ENCODE measurements at regions not wholly inside any gene's neighbourhood (a gene's known extent, or its start where the extent isn't known, plus 50 kb on each side); places are given as distances from the start of the nearest gene placed in this dataset.

- intact Hi-C loops (cut with DNase I, micrococcal nuclease): no loop called here
- Histone ChIP-seq H3K36me3 (ENCODE audit: low read depth) (no peaks in the 10 kb centered on the region), H3K4me1 (ENCODE audit: low read depth) (no peaks in the 10 kb centered on the region), H3K9me3 (no peaks in the 10 kb centered on the region), H3K4me3 (no peak overlapping the region)
- peak; percentile 5 for ATAC-seq
- no peak for TF ChIP-seq CTCF (IDR thresholded peaks at IDR 0.05)
- DNase-seq: no peak
Measured at GRCh38 chr4:187171706-187172339, 448.2 kb upstream of the FAT1 start.

GRCh38 chr4:187172340-187172761 lies 448.7 kb upstream of the FAT1 start:
- DNase-seq (peak in 1 of 3 donors; percentile 49), ATAC-seq (peak; percentile 85)
- Histone ChIP-seq H3K9me3 (no peaks in the 10 kb centered on the region), H3K4me3 (no peak overlapping the region), H3K4me1 (ENCODE audit: low read depth) (no peaks in the 10 kb centered on the region), H3K36me3 (ENCODE audit: low read depth) (no peaks in the 10 kb centered on the region)
- TF ChIP-seq CTCF (IDR thresholded peaks at IDR 0.05): no peak
- intact Hi-C loops (cut with DNase I, micrococcal nuclease): no loop called here

DNA sequence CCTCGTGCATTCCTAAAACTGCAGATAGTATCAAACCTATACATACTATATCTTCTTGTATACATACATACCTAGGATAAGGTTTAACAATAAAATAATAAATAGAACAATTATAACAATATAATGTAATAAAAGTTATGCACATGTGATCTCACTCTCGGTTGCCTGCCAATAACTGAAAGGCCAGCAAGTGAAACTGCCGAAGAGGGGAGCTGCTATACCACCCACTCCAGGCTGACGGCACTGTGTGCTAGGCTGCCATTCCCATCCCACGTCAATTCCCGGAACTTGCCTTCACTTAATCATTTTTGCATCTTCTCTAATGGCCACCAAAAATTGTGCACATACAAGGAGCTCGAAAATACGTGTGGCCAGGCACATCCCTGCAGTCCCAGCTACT lies 451.1 kb upstream of the FAT1 start:
- intact Hi-C loops (cut with DNase I, micrococcal nuclease): no loop called here
- ATAC-seq (peak; percentile 41), DNase-seq (peak in 1 of 3 donors; percentile 34)
- TF ChIP-seq CTCF (IDR thresholded peaks at IDR 0.05): no peak
- Histone ChIP-seq H3K4me3 (no peak overlapping the region), H3K36me3 (ENCODE audit: low read depth) (no peaks in the 10 kb centered on the region), H3K9me3 (no peaks in the 10 kb centered on the region), H3K4me1 (ENCODE audit: low read depth) (no peaks in the 10 kb centered on the region)

DNA sequence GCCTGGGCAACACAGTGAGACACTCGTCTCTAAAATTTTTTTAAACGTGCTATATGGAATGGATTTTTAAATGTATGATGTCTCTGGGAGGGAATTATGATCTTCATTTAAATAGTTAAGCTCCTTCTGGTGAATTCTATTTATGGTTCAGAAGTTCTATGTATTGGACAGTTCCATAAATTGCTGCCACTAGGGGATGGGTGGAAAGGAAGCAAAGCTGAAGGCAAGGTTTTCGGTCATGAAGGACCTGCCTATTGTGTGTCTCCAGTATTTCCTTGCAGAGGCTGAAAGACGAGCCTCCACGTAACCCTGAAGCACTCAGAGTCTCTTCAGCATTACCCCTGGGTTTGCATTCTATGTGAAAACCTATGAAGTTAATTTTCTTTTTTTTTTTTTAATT lies 451.5 kb upstream of the FAT1 start:
- intact Hi-C loops (cut with DNase I, micrococcal nuclease): no loop called here
- Histone ChIP-seq H3K4me1 (ENCODE audit: low read depth) (no peaks in the 10 kb centered on the region), H3K4me3 (no peak overlapping the region), H3K36me3 (ENCODE audit: low read depth) (no peaks in the 10 kb centered on the region), H3K9me3 (no peaks in the 10 kb centered on the region)
- no peak for TF ChIP-seq CTCF (IDR thresholded peaks at IDR 0.05)
- DNase-seq (no peak), ATAC-seq (no peak)

GRCh38 chr4:187176261-187176910 lies 452.7 kb upstream of the FAT1 start:
- Histone ChIP-seq H3K36me3 (ENCODE audit: low read depth) (no peaks in the 10 kb centered on the region), H3K4me3 (no peak overlapping the region), H3K9me3 (no peaks in the 10 kb centered on the region), H3K4me1 (ENCODE audit: low read depth) (no peaks in the 10 kb centered on the region)
- DNase-seq (no peak), ATAC-seq (no peak)
- intact Hi-C loops (cut with DNase I, micrococcal nuclease): no loop called here
- no peak for TF ChIP-seq CTCF (IDR thresholded peaks at IDR 0.05)
